Liver (tissue), 8 donors: ENCODE measurements at regions not wholly inside any gene's neighbourhood (a gene's known extent, or its start where the extent isn't known, plus 50 kb on each side); places are given as distances from the start of the nearest gene placed in this dataset.

Source experiments
- DNase-seq: peaks from one replicate; pipeline ENCODE4 v3.0.0-alpha.2; 2017; ENCODE audit warnings: low spot score
- H3K27ac ChIP-seq, 2 donors: one replicate each; pipeline ENCODE4 v1.7.0; 2013; ENCODE audit warnings: inconsistent platforms in 2 of 2, low read length in 2 of 2, control low read depth in 1 of 2, low read depth in 1 of 2, mild to moderate bottlenecking in 1 of 2
- H3K27me3 ChIP-seq, 4 donors: one replicate each; pipeline versions ENCODE4 v1.6.1 to v1.7.0; 2013; ENCODE audit warnings: low read length in 3 of 4, inconsistent platforms in 1 of 4, mild to moderate bottlenecking in 1 of 4, moderate library complexity in 1 of 4; ENCODE audit not compliant: control insufficient read depth in 4 of 4, insufficient read depth in 4 of 4
- H3K36me3 ChIP-seq, 4 donors: one replicate each; pipeline versions ENCODE4 v1.6.1 to v1.7.0; 2013; ENCODE audit warnings: low read length in 3 of 4, mild to moderate bottlenecking in 3 of 4, low read depth in 1 of 4, moderate library complexity in 1 of 4; ENCODE audit not compliant: control insufficient read depth in 4 of 4, insufficient read depth in 3 of 4
- H3K4me1 ChIP-seq, 4 donors: one replicate each; pipeline versions ENCODE4 v1.6.1 to v1.7.0; 2013; ENCODE audit warnings: low read length in 3 of 4, mild to moderate bottlenecking in 3 of 4, moderate library complexity in 1 of 4; ENCODE audit not compliant: control insufficient read depth in 4 of 4, insufficient read depth in 4 of 4
- H3K4me3 ChIP-seq, 3 donors: one replicate each; pipeline versions ENCODE4 v1.6.1 to v1.7.0; 2013; ENCODE audit warnings: low read length in 3 of 3, control low read depth in 1 of 3, low read depth in 1 of 3, mild to moderate bottlenecking in 1 of 3
- H3K9ac ChIP-seq, 2 donors: one replicate each; pipeline ENCODE4 v1.7.0; 2013; ENCODE audit warnings: low read length in 2 of 2, mild to moderate bottlenecking in 2 of 2, moderate library complexity in 2 of 2, control low read depth in 1 of 2, low read depth in 1 of 2
- H3K9me3 ChIP-seq, 4 donors: one replicate each; pipeline versions ENCODE4 v1.6.1 to v1.7.0; 2013; ENCODE audit warnings: low read length in 3 of 4; ENCODE audit not compliant: control insufficient read depth in 4 of 4
- ATF3 ChIP-seq: IDR thresholded peaks from 2 replicates; pipeline ENCODE4 v1.6.1; 2016; ENCODE audit warnings: antibody characterized with exemption
- CTCF ChIP-seq: fragments of 150-350 bp; IDR thresholded peaks from 2 replicates; pipeline ENCODE4 v1.5.1; 2017; ENCODE audit warnings: improper control_type of control experiment, low read depth, low read length; ENCODE audit not compliant: missing input control
- EGR1 ChIP-seq, 2 donors: IDR thresholded peaks; 2 replicates each; pipeline ENCODE4 v1.6.1; 2016 to 2018; ENCODE audit warnings: antibody characterized with exemption in 2 of 2, low read depth in 2 of 2
- FOXA2 ChIP-seq: IDR thresholded peaks from 2 replicates; pipeline ENCODE4 v1.6.1; 2016; ENCODE audit warnings: antibody characterized with exemption
- GABPA ChIP-seq, 2 donors: IDR thresholded peaks in 1 of 2; conservative IDR thresholded peaks in 1 of 2; 2 replicates each; pipeline ENCODE4 v1.6.1; 2016; ENCODE audit warnings: antibody characterized with exemption in 2 of 2, mild to moderate bottlenecking in 1 of 2, moderate library complexity in 1 of 2
- HNF4A ChIP-seq, 2 donors: conservative IDR thresholded peaks; 2 replicates each; pipeline ENCODE4 v1.6.1; 2016; ENCODE audit warnings: antibody characterized with exemption in 2 of 2, mild to moderate bottlenecking in 2 of 2
- HNF4G ChIP-seq: IDR thresholded peaks from 2 replicates; pipeline ENCODE4 v1.6.1; 2016; ENCODE audit warnings: antibody characterized with exemption
- JUND ChIP-seq, 2 donors: IDR thresholded peaks; 2 replicates each; pipeline ENCODE4 v1.6.1; 2016; ENCODE audit warnings: antibody characterized with exemption in 2 of 2
- MAX ChIP-seq: IDR thresholded peaks from 2 replicates; pipeline ENCODE4 v1.6.1; 2016; ENCODE audit warnings: antibody characterized with exemption
- NR2F2 ChIP-seq: IDR thresholded peaks from 2 replicates; pipeline ENCODE4 v1.6.1; 2016; ENCODE audit warnings: antibody characterized with exemption
- RXRA ChIP-seq, 2 donors: IDR thresholded peaks; 2 replicates each; pipeline ENCODE4 v1.6.1; 2017 to 2018; ENCODE audit warnings: antibody characterized with exemption in 2 of 2, mild to moderate bottlenecking in 1 of 2
- TAF1 ChIP-seq: conservative IDR thresholded peaks from 2 replicates; pipeline ENCODE4 v1.6.1; 2016; ENCODE audit warnings: antibody characterized with exemption, mild to moderate bottlenecking
- YY1 ChIP-seq: IDR thresholded peaks from 2 replicates; pipeline ENCODE4 v1.6.1; 2016; ENCODE audit warnings: antibody characterized with exemption, mild to moderate bottlenecking
- WGBS: extraction: QIAGEN DNeasy Blood & Tissue Kit; methylation state at CpG from one replicate; pipeline ENCODE4 v1.1.7; 2013; 5-methylcytosine and 5-hydroxymethylcytosine counted together
- TF ChIP-seq, protein P1 (sequence below): IDR thresholded peaks from 2 replicates; pipeline ENCODE4 v1.6.1; 2016; ENCODE audit warnings: antibody characterized with exemption, mild to moderate bottlenecking
- TF ChIP-seq, protein P2 (sequence below): IDR thresholded peaks from 2 replicates; pipeline ENCODE4 v1.6.1; 2016; ENCODE audit warnings: antibody characterized with exemption
- donor health status: healthy.
- donor health status: healthy.
- donor health status: healthy.
- donor health status: healthy.
- donor health status: healthy.

GRCh38 chr10:91573320-91573719 is 59.6 kb downstream of the PPP1R3C start:
- H3K4me3 ChIP-seq, result no peak overlapping the region
- TF ChIP-seq HNF4G, result no peak
- TF ChIP-seq GABPA (IDR thresholded peaks at IDR 0.05 in 1 of 2, conservative IDR thresholded peaks at IDR 0.05 in 1 of 2), result no peak
- no peak for TF ChIP-seq ATF3
- no peak for TF ChIP-seq JUND (IDR thresholded peaks at IDR 0.05)
- no peak for TF ChIP-seq MAX
- no peak for TF ChIP-seq TAF1
- TF ChIP-seq, protein P1, sequence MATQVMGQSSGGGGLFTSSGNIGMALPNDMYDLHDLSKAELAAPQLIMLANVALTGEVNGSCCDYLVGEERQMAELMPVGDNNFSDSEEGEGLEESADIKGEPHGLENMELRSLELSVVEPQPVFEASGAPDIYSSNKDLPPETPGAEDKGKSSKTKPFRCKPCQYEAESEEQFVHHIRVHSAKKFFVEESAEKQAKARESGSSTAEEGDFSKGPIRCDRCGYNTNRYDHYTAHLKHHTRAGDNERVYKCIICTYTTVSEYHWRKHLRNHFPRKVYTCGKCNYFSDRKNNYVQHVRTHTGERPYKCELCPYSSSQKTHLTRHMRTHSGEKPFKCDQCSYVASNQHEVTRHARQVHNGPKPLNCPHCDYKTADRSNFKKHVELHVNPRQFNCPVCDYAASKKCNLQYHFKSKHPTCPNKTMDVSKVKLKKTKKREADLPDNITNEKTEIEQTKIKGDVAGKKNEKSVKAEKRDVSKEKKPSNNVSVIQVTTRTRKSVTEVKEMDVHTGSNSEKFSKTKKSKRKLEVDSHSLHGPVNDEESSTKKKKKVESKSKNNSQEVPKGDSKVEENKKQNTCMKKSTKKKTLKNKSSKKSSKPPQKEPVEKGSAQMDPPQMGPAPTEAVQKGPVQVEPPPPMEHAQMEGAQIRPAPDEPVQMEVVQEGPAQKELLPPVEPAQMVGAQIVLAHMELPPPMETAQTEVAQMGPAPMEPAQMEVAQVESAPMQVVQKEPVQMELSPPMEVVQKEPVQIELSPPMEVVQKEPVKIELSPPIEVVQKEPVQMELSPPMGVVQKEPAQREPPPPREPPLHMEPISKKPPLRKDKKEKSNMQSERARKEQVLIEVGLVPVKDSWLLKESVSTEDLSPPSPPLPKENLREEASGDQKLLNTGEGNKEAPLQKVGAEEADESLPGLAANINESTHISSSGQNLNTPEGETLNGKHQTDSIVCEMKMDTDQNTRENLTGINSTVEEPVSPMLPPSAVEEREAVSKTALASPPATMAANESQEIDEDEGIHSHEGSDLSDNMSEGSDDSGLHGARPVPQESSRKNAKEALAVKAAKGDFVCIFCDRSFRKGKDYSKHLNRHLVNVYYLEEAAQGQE, result no peak
- no peak for TF ChIP-seq NR2F2
- TF ChIP-seq CTCF, result no peak
- TF ChIP-seq FOXA2, result no peak
- TF ChIP-seq, protein P2, sequence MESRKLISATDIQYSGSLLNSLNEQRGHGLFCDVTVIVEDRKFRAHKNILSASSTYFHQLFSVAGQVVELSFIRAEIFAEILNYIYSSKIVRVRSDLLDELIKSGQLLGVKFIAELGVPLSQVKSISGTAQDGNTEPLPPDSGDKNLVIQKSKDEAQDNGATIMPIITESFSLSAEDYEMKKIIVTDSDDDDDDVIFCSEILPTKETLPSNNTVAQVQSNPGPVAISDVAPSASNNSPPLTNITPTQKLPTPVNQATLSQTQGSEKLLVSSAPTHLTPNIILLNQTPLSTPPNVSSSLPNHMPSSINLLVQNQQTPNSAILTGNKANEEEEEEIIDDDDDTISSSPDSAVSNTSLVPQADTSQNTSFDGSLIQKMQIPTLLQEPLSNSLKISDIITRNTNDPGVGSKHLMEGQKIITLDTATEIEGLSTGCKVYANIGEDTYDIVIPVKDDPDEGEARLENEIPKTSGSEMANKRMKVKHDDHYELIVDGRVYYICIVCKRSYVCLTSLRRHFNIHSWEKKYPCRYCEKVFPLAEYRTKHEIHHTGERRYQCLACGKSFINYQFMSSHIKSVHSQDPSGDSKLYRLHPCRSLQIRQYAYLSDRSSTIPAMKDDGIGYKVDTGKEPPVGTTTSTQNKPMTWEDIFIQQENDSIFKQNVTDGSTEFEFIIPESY, result no peak
- peaks cover 0 to 6% (median 1%) of the 10 kb centered on the region in 4 donors for H3K4me1 ChIP-seq
- WGBS, result 94% methylated on average over 3 of the region's 3 CpGs
- H3K9me3 ChIP-seq, result no peaks in the 10 kb centered on the region
- no peak overlapping the region for H3K27ac ChIP-seq
- no peak for DNase-seq
- no peaks in the 10 kb centered on the region for H3K27me3 ChIP-seq
- H3K9ac ChIP-seq, result no peak overlapping the region
- H3K36me3 ChIP-seq, result no peaks in the 10 kb centered on the region

- WGBS, result 50% methylated on average over 2 of the region's 2 CpGs
- no peak overlapping the region for H3K4me3 ChIP-seq
Measured at GRCh38 chr10:91571671-91572070, 61.2 kb downstream of the PPP1R3C start.

More at GRCh38 chr10:91571671-91572070, 61.2 kb downstream of the PPP1R3C start:
- Histone ChIP-seq H3K36me3 (no peaks in the 10 kb centered on the region), H3K4me1 (peaks cover 0 to 6% (median 1%) of the 10 kb centered on the region in 4 donors), H3K27me3 (no peaks in the 10 kb centered on the region), H3K27ac (no peak overlapping the region), H3K9ac (no peak overlapping the region), H3K9me3 (no peaks in the 10 kb centered on the region)
- DNase-seq, result no peak
- TF ChIP-seq MAX (no peak), RXRA (IDR thresholded peaks at IDR 0.05) (no peak), HNF4G (no peak), HNF4A (conservative IDR thresholded peaks at IDR 0.05) (no peak), YY1 (no peak), EGR1 (IDR thresholded peaks at IDR 0.05; ENCODE audit: low read depth in 2 of 2) (no peak), TAF1 (no peak)
- TF ChIP-seq, protein P2, result no peak
